OCI-LY7 (cell line): ENCODE measurements at regions not wholly inside any gene's neighbourhood (a gene's known extent, or its start where the extent isn't known, plus 50 kb on each side); places are given as distances from the start of the nearest gene placed in this dataset.

Experiments used
- CTCF ChIP-seq: fragments of 200-600 bp; sonication (generic); conservative IDR thresholded peaks from 2 replicates; pipeline ENCODE4 v1.5.1; 2014; ENCODE audit warnings: mild to moderate bottlenecking, antibody characterized with exemption, low read length, moderate library complexity, mixed read lengths
- EZH2phosphoT487 ChIP-seq: fragments of 200-600 bp; sonication (generic); IDR thresholded peaks from 2 replicates; pipeline ENCODE4 v1.6.1; 2018; ENCODE audit warnings: low read depth, borderline replicate concordance, mild to moderate bottlenecking, mixed run types, antibody characterized with exemption, low read length, moderate library complexity, mixed read lengths

- TF ChIP-seq CTCF (no peak), EZH2phosphoT487 (no peak)
These were observed 1604.6 kb downstream of the PCDH18 start for GRCh38 chr4:135927651-135928050.
